RWPE1 (cell line): ENCODE measurements at regions not wholly inside any gene's neighbourhood (a gene's known extent, or its start where the extent isn't known, plus 50 kb on each side); places are given as distances from the start of the nearest gene placed in this dataset.

Experiments
- CTCF ChIA-PET: fragments of 350-600 bp; sonication (Branson Sonifier 250); formaldehyde crosslinking; extraction: SDS; loops from one replicate; lab custom pipeline; 2021; lab: Yijun Ruan, JAX
- POLR2A ChIA-PET: fragments of 400-600 bp; formaldehyde crosslinking; extraction: SDS; loops from one replicate; lab custom pipeline; 2020; ENCODE audit warnings: antibody characterized with exemption; ENCODE audit not compliant: low non-redundant PET; lab: Yijun Ruan, JAX
- DNase-seq: peaks from one replicate; pipeline ENCODE4 v3.0.0; 2012; ENCODE audit warnings: low spot score
- H3K27ac ChIP-seq: fragments of 450-650 bp; 2 replicates; pipeline ENCODE4 v1.5.1; 2017
- CTCF ChIP-seq: fragments of 450-650 bp; conservative IDR thresholded peaks from 2 replicates; pipeline ENCODE4 v1.5.1; 2017; ENCODE audit warnings: low read depth, mild to moderate bottlenecking

GRCh38 chr6:98530732-98531131 is 303.6 kb upstream of the POU3F2 start:
- no peak for TF ChIP-seq CTCF
- CTCF ChIA-PET, result no interaction called here
- no peak for DNase-seq
- no peak overlapping the region for H3K27ac ChIP-seq
- POLR2A ChIA-PET, result no interaction called here

DNA sequence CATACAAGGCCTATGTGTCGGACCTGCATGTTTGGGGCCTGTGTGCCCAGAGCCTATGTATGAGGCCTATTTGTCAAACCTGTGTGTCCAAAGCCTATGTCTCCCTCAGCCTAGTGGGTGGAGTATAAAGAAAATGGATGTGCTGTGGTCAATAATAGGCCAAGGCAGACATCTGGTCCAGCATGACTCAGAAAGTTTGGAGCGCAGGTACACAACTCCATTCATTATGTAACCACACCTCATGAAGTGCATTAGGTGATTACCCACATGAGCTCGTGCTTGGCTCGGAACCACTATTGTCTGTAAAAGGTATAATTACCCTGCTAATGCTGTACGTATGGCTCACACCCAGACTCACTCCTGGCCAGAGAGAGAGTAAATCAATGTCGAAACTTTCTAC is 302.4 kb upstream of the POU3F2 start:
- DNase-seq, result no peak
- no peak for TF ChIP-seq CTCF
- H3K27ac ChIP-seq, result no peak overlapping the region
- CTCF ChIA-PET, result no interaction called here
- POLR2A ChIA-PET, result no interaction called here

DNA sequence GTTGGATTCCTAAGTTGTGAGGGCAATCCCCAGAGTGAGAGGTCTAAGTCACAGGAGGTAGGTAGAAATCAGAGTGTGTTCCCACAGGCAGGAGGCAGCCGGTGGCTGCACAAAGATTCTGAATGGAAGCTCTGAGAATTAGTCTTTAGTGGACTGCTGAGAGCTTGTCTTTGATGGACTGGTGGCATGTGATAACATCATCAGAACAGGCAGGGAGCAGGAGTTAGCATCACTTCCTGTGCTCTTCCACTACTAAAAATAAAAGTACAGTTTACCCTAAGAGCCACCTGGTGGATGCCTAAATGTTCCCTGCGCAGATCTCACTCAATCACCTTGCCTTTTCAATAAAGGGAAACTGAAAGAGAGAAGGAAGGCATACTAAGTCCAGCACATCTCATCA is 294.6 kb upstream of the POU3F2 start:
- DNase-seq, result no peak
- CTCF ChIA-PET, result no interaction called here

GRCh38 chr6:98546376-98546775 is 288.0 kb upstream of the POU3F2 start:
- POLR2A ChIA-PET, result no interaction called here
- CTCF ChIA-PET, result interaction anchor here (0.6 to 1.0 kb wide), 2 partner anchors 17 to 200 kb away, joined by 4 to 5 read pairs; no protein-coding TSS in a partner anchor
- no peak for DNase-seq
- H3K27ac ChIP-seq, result no peak overlapping the region
- TF ChIP-seq CTCF, result no peak

More for the DNA sequence above, 294.6 kb upstream of the POU3F2 start:
- TF ChIP-seq CTCF, result no peak
- POLR2A ChIA-PET, result no interaction called here
- no peak overlapping the region for H3K27ac ChIP-seq

- ChIA-PET CTCF (no interaction called here), POLR2A (no interaction called here)
- TF ChIP-seq CTCF, result no peak
- DNase-seq, result no peak
- no peak overlapping the region for H3K27ac ChIP-seq
These were observed 287.2 kb upstream of the POU3F2 start for GRCh38 chr6:98547151-98547550.

DNA sequence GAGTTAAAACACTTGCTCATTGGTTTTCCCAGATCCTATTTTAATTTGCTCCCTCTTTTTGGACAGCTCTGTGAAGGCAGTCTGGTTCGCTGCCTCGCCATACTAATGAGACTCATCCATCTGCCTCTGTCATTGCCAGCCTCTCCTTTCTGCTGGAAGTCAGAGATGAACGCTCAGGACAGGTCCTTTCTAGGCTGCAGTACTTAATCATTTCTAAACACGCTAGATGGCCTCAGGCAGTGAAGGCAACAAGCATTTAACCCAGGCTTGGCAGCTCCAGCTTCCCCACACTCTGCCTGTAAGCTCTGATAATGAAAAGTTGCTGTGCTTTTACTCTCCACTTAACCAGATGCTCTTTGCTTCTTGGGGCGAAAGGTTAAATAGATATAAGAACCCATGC is 286.7 kb upstream of the POU3F2 start:
- CTCF ChIA-PET, result no interaction called here
- no peak for TF ChIP-seq CTCF
- H3K27ac ChIP-seq, result no peak overlapping the region
- POLR2A ChIA-PET, result no interaction called here
- DNase-seq, result no peak

- DNase-seq, result no peak
- CTCF ChIA-PET, result no interaction called here
- no peak for TF ChIP-seq CTCF
- POLR2A ChIA-PET, result no interaction called here
- no peak overlapping the region for H3K27ac ChIP-seq
These were observed 286.1 kb upstream of the POU3F2 start for GRCh38 chr6:98548301-98548700.
